ENCODE measurements at regions not wholly inside any gene's neighbourhood (a gene's known extent, or its start where the extent isn't known, plus 50 kb on each side); places are given as distances from the start of the nearest gene placed in this dataset.

- H3K9me3 Mint-ChIP-seq, result peaks cover 11% of the 10 kb centered on the region
- no peak overlapping the region for H3K27ac Mint-ChIP-seq
Measured at GRCh38 chr1:79974659-79975058, 968.1 kb upstream of the ADGRL4 start.

GRCh38 chr1:79969886-79970285 is 963.4 kb upstream of the ADGRL4 start:
- no peak overlapping the region for H3K27ac Mint-ChIP-seq
- no peaks in the 10 kb centered on the region for H3K4me1 Mint-ChIP-seq (ENCODE audit: low read depth)
- H3K4me3 Mint-ChIP-seq, result no peak overlapping the region
- H3K9me3 Mint-ChIP-seq, result peaks cover 4% of the 10 kb centered on the region
- no peaks in the 10 kb centered on the region for H3K36me3 Mint-ChIP-seq (ENCODE audit: low read depth)
- H3K27me3 Mint-ChIP-seq (ENCODE audit: low read depth), result no peaks in the 10 kb centered on the region

More at GRCh38 chr1:79974659-79975058, 968.1 kb upstream of the ADGRL4 start:
- H3K4me3 Mint-ChIP-seq, result no peak overlapping the region
- no peaks in the 10 kb centered on the region for H3K4me1 Mint-ChIP-seq (ENCODE audit: low read depth)
- H3K27me3 Mint-ChIP-seq (ENCODE audit: low read depth), result no peaks in the 10 kb centered on the region
- H3K36me3 Mint-ChIP-seq (ENCODE audit: low read depth), result no peaks in the 10 kb centered on the region

- Mint-ChIP-seq H3K27me3 (ENCODE audit: low read depth) (no peaks in the 10 kb centered on the region), H3K36me3 (ENCODE audit: low read depth) (no peaks in the 10 kb centered on the region), H3K27ac (no peak overlapping the region), H3K9me3 (peaks cover 6% of the 10 kb centered on the region), H3K4me1 (ENCODE audit: low read depth) (no peaks in the 10 kb centered on the region), H3K4me3 (no peak overlapping the region)
Measured at GRCh38 chr1:79966438-79966837, 959.9 kb upstream of the ADGRL4 start.

GRCh38 chr1:79959635-79960034 is 953.1 kb upstream of the ADGRL4 start:
- Mint-ChIP-seq H3K9me3 (peaks cover 21% of the 10 kb centered on the region), H3K4me3 (no peak overlapping the region)

GRCh38 chr1:79955966-79956365 is 949.4 kb upstream of the ADGRL4 start:
- H3K36me3 Mint-ChIP-seq (ENCODE audit: low read depth), result no peaks in the 10 kb centered on the region
- H3K4me3 Mint-ChIP-seq, result no peak overlapping the region
- no peak overlapping the region for H3K27ac Mint-ChIP-seq
- H3K27me3 Mint-ChIP-seq (ENCODE audit: low read depth), result no peaks in the 10 kb centered on the region
- peaks cover 29% of the 10 kb centered on the region for H3K9me3 Mint-ChIP-seq
- H3K4me1 Mint-ChIP-seq (ENCODE audit: low read depth), result no peaks in the 10 kb centered on the region

More at GRCh38 chr1:79959635-79960034, 953.1 kb upstream of the ADGRL4 start:
- Mint-ChIP-seq H3K36me3 (ENCODE audit: low read depth) (no peaks in the 10 kb centered on the region), H3K27me3 (ENCODE audit: low read depth) (no peaks in the 10 kb centered on the region), H3K27ac (no peak overlapping the region), H3K4me1 (ENCODE audit: low read depth) (no peaks in the 10 kb centered on the region)

GRCh38 chr1:79950511-79950910 is 944.0 kb upstream of the ADGRL4 start:
- Mint-ChIP-seq H3K36me3 (ENCODE audit: low read depth) (no peaks in the 10 kb centered on the region), H3K4me1 (ENCODE audit: low read depth) (no peaks in the 10 kb centered on the region), H3K27ac (no peak overlapping the region), H3K27me3 (ENCODE audit: low read depth) (no peaks in the 10 kb centered on the region), H3K9me3 (peaks cover 21% of the 10 kb centered on the region), H3K4me3 (no peak overlapping the region)

GRCh38 chr1:79945391-79945790 is 938.9 kb upstream of the ADGRL4 start:
- no peak overlapping the region for H3K4me3 Mint-ChIP-seq
- no peaks in the 10 kb centered on the region for H3K4me1 Mint-ChIP-seq (ENCODE audit: low read depth)
- peaks cover 6% of the 10 kb centered on the region for H3K9me3 Mint-ChIP-seq
- no peaks in the 10 kb centered on the region for H3K27me3 Mint-ChIP-seq (ENCODE audit: low read depth)
- H3K27ac Mint-ChIP-seq, result no peak overlapping the region
- no peaks in the 10 kb centered on the region for H3K36me3 Mint-ChIP-seq (ENCODE audit: low read depth)

- Mint-ChIP-seq H3K27ac (no peak overlapping the region), H3K4me3 (no peak overlapping the region), H3K36me3 (ENCODE audit: low read depth) (no peaks in the 10 kb centered on the region), H3K4me1 (ENCODE audit: low read depth) (no peaks in the 10 kb centered on the region), H3K9me3 (peaks cover 19% of the 10 kb centered on the region), H3K27me3 (ENCODE audit: low read depth) (no peaks in the 10 kb centered on the region)
Measured at GRCh38 chr1:79929356-79929755, 922.8 kb upstream of the ADGRL4 start.

- H3K27me3 Mint-ChIP-seq (ENCODE audit: low read depth), result no peaks in the 10 kb centered on the region
- H3K9me3 Mint-ChIP-seq, result peaks cover 21% of the 10 kb centered on the region
- H3K27ac Mint-ChIP-seq, result no peak overlapping the region
- no peaks in the 10 kb centered on the region for H3K36me3 Mint-ChIP-seq (ENCODE audit: low read depth)
- H3K4me1 Mint-ChIP-seq (ENCODE audit: low read depth), result no peaks in the 10 kb centered on the region
- H3K4me3 Mint-ChIP-seq, result no peak overlapping the region
Measured at GRCh38 chr1:79928901-79929300, 922.4 kb upstream of the ADGRL4 start.

- no peak overlapping the region for H3K4me3 Mint-ChIP-seq
- no peak overlapping the region for H3K27ac Mint-ChIP-seq
Measured at GRCh38 chr1:79920960-79921669, 914.6 kb upstream of the ADGRL4 start.

GRCh38 chr1:79914896-79915295 is 908.4 kb upstream of the ADGRL4 start:
- H3K27me3 Mint-ChIP-seq (ENCODE audit: low read depth), result no peaks in the 10 kb centered on the region
- no peak overlapping the region for H3K4me3 Mint-ChIP-seq
- peaks cover 8% of the 10 kb centered on the region for H3K9me3 Mint-ChIP-seq
- H3K36me3 Mint-ChIP-seq (ENCODE audit: low read depth), result no peaks in the 10 kb centered on the region
- H3K27ac Mint-ChIP-seq, result no peak overlapping the region
- H3K4me1 Mint-ChIP-seq (ENCODE audit: low read depth), result no peaks in the 10 kb centered on the region

More at GRCh38 chr1:79920960-79921669, 914.6 kb upstream of the ADGRL4 start:
- Mint-ChIP-seq H3K9me3 (peaks cover 26% of the 10 kb centered on the region), H3K27me3 (ENCODE audit: low read depth) (no peaks in the 10 kb centered on the region), H3K36me3 (ENCODE audit: low read depth) (no peaks in the 10 kb centered on the region), H3K4me1 (ENCODE audit: low read depth) (no peaks in the 10 kb centered on the region)

GRCh38 chr1:79912813-79913212 is 906.3 kb upstream of the ADGRL4 start:
- H3K4me3 Mint-ChIP-seq, result no peak overlapping the region
- H3K36me3 Mint-ChIP-seq (ENCODE audit: low read depth), result no peaks in the 10 kb centered on the region
- no peaks in the 10 kb centered on the region for H3K4me1 Mint-ChIP-seq (ENCODE audit: low read depth)
- H3K27ac Mint-ChIP-seq, result no peak overlapping the region
- H3K27me3 Mint-ChIP-seq (ENCODE audit: low read depth), result no peaks in the 10 kb centered on the region
- H3K9me3 Mint-ChIP-seq, result peaks cover 8% of the 10 kb centered on the region

GRCh38 chr1:79903321-79903720 is 896.8 kb upstream of the ADGRL4 start:
- H3K27me3 Mint-ChIP-seq (ENCODE audit: low read depth), result no peaks in the 10 kb centered on the region

GRCh38 chr1:79902418-79902817 is 895.9 kb upstream of the ADGRL4 start:
- Mint-ChIP-seq H3K4me1 (ENCODE audit: low read depth) (no peaks in the 10 kb centered on the region), H3K4me3 (no peak overlapping the region), H3K27ac (no peak overlapping the region), H3K9me3 (peaks cover 4% of the 10 kb centered on the region), H3K36me3 (ENCODE audit: low read depth) (no peaks in the 10 kb centered on the region), H3K27me3 (ENCODE audit: low read depth) (no peaks in the 10 kb centered on the region)

More at GRCh38 chr1:79903321-79903720, 896.8 kb upstream of the ADGRL4 start:
- no peaks in the 10 kb centered on the region for H3K36me3 Mint-ChIP-seq (ENCODE audit: low read depth)
- H3K27ac Mint-ChIP-seq, result no peak overlapping the region
- H3K4me3 Mint-ChIP-seq, result no peak overlapping the region
- H3K9me3 Mint-ChIP-seq, result peaks cover 4% of the 10 kb centered on the region
- H3K4me1 Mint-ChIP-seq (ENCODE audit: low read depth), result no peaks in the 10 kb centered on the region

- no peaks in the 10 kb centered on the region for H3K9me3 Mint-ChIP-seq
- H3K4me1 Mint-ChIP-seq (ENCODE audit: low read depth), result no peaks in the 10 kb centered on the region
- no peak overlapping the region for H3K4me3 Mint-ChIP-seq
- H3K27ac Mint-ChIP-seq, result no peak overlapping the region
- H3K36me3 Mint-ChIP-seq (ENCODE audit: low read depth), result no peaks in the 10 kb centered on the region
- no peaks in the 10 kb centered on the region for H3K27me3 Mint-ChIP-seq (ENCODE audit: low read depth)
Measured at GRCh38 chr1:79899914-79900313, 893.4 kb upstream of the ADGRL4 start.

All from T-helper 1 cell treated with Interleukin-12 subunit alpha and Interleukin-12 subunit beta and Interleukin-4 antibody, amounts not matched to agents 30 μg/mL and 1 μg/mL, for 36 hours (primary cell).